WTC11 (cell line): ENCODE measurements at regions not wholly inside any gene's neighbourhood (a gene's known extent, or its start where the extent isn't known, plus 50 kb on each side); places are given as distances from the start of the nearest gene placed in this dataset.

Experiments
- ATAC-seq: fragments of 200-7000 bp; cut with Tn5 transposase; 2 replicates; pipeline ENCODE4 v1.10.0; 2021; ENCODE audit warnings: mild to moderate bottlenecking, moderate library complexity
- CTCF ChIA-PET: fragments of 300-600 bp; sonication (Branson Sonifier 250); formaldehyde crosslinking; loops from one replicate; lab custom pipeline; 2021; ENCODE audit warnings: antibody characterized with exemption; lab: Charles Lee
- POLR2A ChIA-PET: fragments of 350-600 bp; sonication (Branson Sonifier 250); formaldehyde crosslinking; loops from one replicate; lab custom pipeline; 2021; ENCODE audit warnings: antibody characterized with exemption; lab: Charles Lee
- DNase-seq: peaks from one replicate; pipeline ENCODE4 v3.0.0; 2021; ENCODE audit warnings: low spot score
- H3K27ac Mint-ChIP-seq: 2 replicates; pipeline ENCODE4 v1.8.0; 2021; ENCODE audit warnings: mixed read lengths
- H3K27me3 Mint-ChIP-seq: 2 replicates; pipeline ENCODE4 v1.8.0; 2021; ENCODE audit warnings: low read depth, mild to moderate bottlenecking, moderate library complexity, mixed read lengths
- H3K36me3 Mint-ChIP-seq: 2 replicates; pipeline ENCODE4 v1.8.0; 2021; ENCODE audit warnings: mixed read lengths
- H3K4me1 Mint-ChIP-seq: 2 replicates; pipeline ENCODE4 v1.8.0; 2022; ENCODE audit warnings: mixed read lengths
- H3K4me3 Mint-ChIP-seq: 2 replicates; pipeline ENCODE4 v1.8.0; 2021; ENCODE audit warnings: mild to moderate bottlenecking, moderate library complexity, mixed read lengths
- H3K9me3 Mint-ChIP-seq: 2 replicates; pipeline ENCODE4 v1.8.0; 2021; ENCODE audit warnings: mixed read lengths
- E2F4 ChIP-seq: sonication (generic); formaldehyde crosslinking; IDR thresholded peaks from 2 replicates; pipeline ENCODE4 v1.8.1; 2022; ENCODE audit warnings: low read depth, mild to moderate bottlenecking, moderate library complexity, missing genetic modification reagents, borderline replicate concordance
- ERG ChIP-seq: fragments of 250-450 bp; sonication (Bioruptor Pico); IDR thresholded peaks from 2 replicates; pipeline ENCODE4 v1.8.0; 2021; ENCODE audit warnings: mild to moderate bottlenecking
- FOXP4 ChIP-seq: sonication (generic); formaldehyde crosslinking; IDR thresholded peaks from 2 replicates; pipeline ENCODE4 v1.8.0; 2022; ENCODE audit warnings: mild to moderate bottlenecking, missing genetic modification reagents
- GABPB1 ChIP-seq: sonication (generic); formaldehyde crosslinking; IDR thresholded peaks from 2 replicates; pipeline ENCODE4 v1.8.1; 2023; ENCODE audit warnings: mild to moderate bottlenecking, missing genetic modification reagents
- NFE2L1 ChIP-seq: sonication (generic); formaldehyde crosslinking; IDR thresholded peaks from 2 replicates; pipeline ENCODE4 v1.8.1; 2023; ENCODE audit warnings: missing genetic modification reagents
- PREB ChIP-seq: sonication (generic); formaldehyde crosslinking; IDR thresholded peaks from 2 replicates; pipeline ENCODE4 v1.8.1; 2022; ENCODE audit warnings: mild to moderate bottlenecking, missing genetic modification reagents, moderate library complexity, borderline replicate concordance
- STAT6 ChIP-seq: sonication (generic); formaldehyde crosslinking; conservative IDR thresholded peaks from 2 replicates; pipeline ENCODE4 v1.8.1; 2023; ENCODE audit warnings: mild to moderate bottlenecking, low read depth, missing genetic modification reagents, moderate library complexity
- USF2 ChIP-seq: sonication (generic); formaldehyde crosslinking; IDR thresholded peaks from 2 replicates; pipeline ENCODE4 v1.8.1; 2023; ENCODE audit warnings: mild to moderate bottlenecking, missing genetic modification reagents, moderate library complexity
- ZNF317 ChIP-seq: sonication (generic); formaldehyde crosslinking; IDR thresholded peaks from 2 replicates; pipeline ENCODE4 v1.8.1; 2023; ENCODE audit warnings: low read depth, mild to moderate bottlenecking, moderate library complexity, missing genetic modification reagents, borderline replicate concordance
- ZNF425 ChIP-seq: fragments of 250-450 bp; sonication (Bioruptor Pico); conservative IDR thresholded peaks from 2 replicates; pipeline ENCODE4 v1.9.0; 2021; ENCODE audit warnings: mild to moderate bottlenecking
- ZSCAN18 ChIP-seq: fragments of 250-450 bp; sonication (Bioruptor Pico); IDR thresholded peaks from 2 replicates; pipeline ENCODE4 v2.1.2; 2022; ENCODE audit warnings: mild to moderate bottlenecking, moderate library complexity

- TF ChIP-seq PREB (CRISPR knock-in tag) (no peak), ZSCAN18 (CRISPR knock-in tag) (no peak), FOXP4 (CRISPR knock-in tag) (no peak), NFE2L1 (CRISPR knock-in tag) (no peak), ERG (no peak)
Measured at GRCh38 chr16:54589326-54589725, 302.7 kb upstream of the IRX3 start (continued).

GRCh38 chr16:54588026-54588425, 301.4 kb upstream of the IRX3 start:
- Mint-ChIP-seq H3K9me3 (no peaks in the 10 kb centered on the region), H3K36me3 (no peaks in the 10 kb centered on the region), H3K4me1 (peaks cover 66% of the 10 kb centered on the region), H3K4me3 (no peak overlapping the region), H3K27me3 (peaks cover 25% of the 10 kb centered on the region), H3K27ac (no peak overlapping the region)
- DNase-seq, result no peak
- ATAC-seq, result no peak
- ChIA-PET POLR2A (no interaction called here), CTCF (no interaction called here)
- no peak for TF ChIP-seq USF2 (CRISPR knock-in tag)

- ChIA-PET POLR2A (no interaction called here), CTCF (no interaction called here)
- H3K4me1 Mint-ChIP-seq, result peaks cover 63% of the 10 kb centered on the region
- no peak overlapping the region for H3K27ac Mint-ChIP-seq
- TF ChIP-seq GABPB1 (no peak), ZNF317 (CRISPR knock-in tag) (no peak)
- H3K4me3 Mint-ChIP-seq, result no peak overlapping the region
- no peak for ATAC-seq
- DNase-seq, result no peak
- H3K27me3 Mint-ChIP-seq, result peaks cover 20% of the 10 kb centered on the region
- no peaks in the 10 kb centered on the region for H3K9me3 Mint-ChIP-seq
- H3K36me3 Mint-ChIP-seq, result no peaks in the 10 kb centered on the region
Measured at GRCh38 chr16:54587176-54587515, 300.6 kb upstream of the IRX3 start.

- Mint-ChIP-seq H3K36me3 (no peaks in the 10 kb centered on the region), H3K27me3 (peaks cover 18% of the 10 kb centered on the region), H3K4me1 (peaks cover 58% of the 10 kb centered on the region)
- TF ChIP-seq E2F4 (CRISPR knock-in tag) (no peak), STAT6 (CRISPR knock-in tag) (no peak), ZNF425 (CRISPR knock-in tag) (no peak)
Measured at GRCh38 chr16:54586474-54587175, 300.0 kb upstream of the IRX3 start.

More at GRCh38 chr16:54586474-54587175, 300.0 kb upstream of the IRX3 start:
- H3K9me3 Mint-ChIP-seq, result no peaks in the 10 kb centered on the region
- no peak overlapping the region for H3K4me3 Mint-ChIP-seq
- H3K27ac Mint-ChIP-seq, result no peak overlapping the region
- ChIA-PET CTCF (no interaction called here), POLR2A (no interaction called here)
- ATAC-seq (no peak), DNase-seq (no peak)
